Loucy (cell line): ENCODE measurements at regions not wholly inside any gene's neighbourhood (a gene's known extent, or its start where the extent isn't known, plus 50 kb on each side); places are given as distances from the start of the nearest gene placed in this dataset.

Source experiments
- H2AFZ ChIP-seq: fragments of 200-600 bp; sonication (generic); 2 replicates; pipeline ENCODE4 v1.6.0; 2016; ENCODE audit warnings: antibody characterized with exemption, mild to moderate bottlenecking, low read length, moderate library complexity
- H3F3A ChIP-seq: fragments of 200-600 bp; 2 replicates; pipeline ENCODE4 v1.6.0; 2016; ENCODE audit warnings: antibody characterized with exemption, low read depth, mild to moderate bottlenecking
- H3K27me3 ChIP-seq: fragments of 200-600 bp; sonication (generic); 2 replicates; pipeline ENCODE4 v1.6.1; 2014; ENCODE audit warnings: low read length, mild to moderate bottlenecking; ENCODE audit not compliant: insufficient read depth, poor library complexity, severe bottlenecking
- H3K36me3 ChIP-seq: fragments of 200-600 bp; sonication (generic); 2 replicates; pipeline ENCODE4 v1.6.1; 2016; ENCODE audit warnings: low read length; ENCODE audit not compliant: insufficient read depth
- H3K4me1 ChIP-seq: fragments of 200-600 bp; sonication (generic); 2 replicates; pipeline ENCODE4 v1.5.1; 2014; ENCODE audit warnings: low read length, mild to moderate bottlenecking; ENCODE audit not compliant: insufficient read depth, poor library complexity, severe bottlenecking
- H3K4me2 ChIP-seq: fragments of 200-600 bp; sonication (generic); 2 replicates; pipeline ENCODE4 v1.6.0; 2014; ENCODE audit warnings: antibody characterized with exemption, low read length, low read depth, mild to moderate bottlenecking; ENCODE audit not compliant: poor library complexity, severe bottlenecking
- H3K4me3 ChIP-seq: fragments of 200-600 bp; sonication (generic); 2 replicates; pipeline ENCODE4 v1.5.1; 2014; ENCODE audit warnings: low read length, mild to moderate bottlenecking, mixed read lengths; ENCODE audit not compliant: poor library complexity, severe bottlenecking
- H3K79me2 ChIP-seq: fragments of 200-600 bp; sonication (generic); 2 replicates; pipeline ENCODE4 v1.6.1; 2014; ENCODE audit warnings: low read length; ENCODE audit not compliant: insufficient read depth
- H3K9ac ChIP-seq: fragments of 200-600 bp; sonication (generic); 2 replicates; pipeline ENCODE4 v1.6.0; 2014; ENCODE audit warnings: mild to moderate bottlenecking, low read depth, low read length, moderate library complexity; ENCODE audit not compliant: poor library complexity, severe bottlenecking
- H3K9me2 ChIP-seq: fragments of 200-600 bp; sonication (generic); replicated peaks from 2 replicates; pipeline ENCODE4 v1.6.1; 2016; ENCODE audit warnings: low read depth, low read length, mixed read lengths
- H3K9me3 ChIP-seq: fragments of 200-600 bp; sonication (generic); 2 replicates; pipeline ENCODE4 v1.6.1; 2014; ENCODE audit warnings: mild to moderate bottlenecking, antibody characterized with exemption, low read length, low read depth; ENCODE audit not compliant: insufficient read depth
- H4K20me1 ChIP-seq: fragments of 200-600 bp; sonication (generic); 2 replicates; pipeline ENCODE4 v1.6.0; 2014; ENCODE audit warnings: antibody characterized with exemption, low read length, mild to moderate bottlenecking; ENCODE audit not compliant: insufficient read depth, poor library complexity, severe bottlenecking
- CTCF ChIP-seq: fragments of 200-600 bp; sonication (generic); conservative IDR thresholded peaks from 2 replicates; pipeline ENCODE4 v1.5.1; 2014; ENCODE audit warnings: mild to moderate bottlenecking, antibody characterized with exemption, low read length
- EZH2phosphoT487 ChIP-seq: fragments of 200-600 bp; IDR thresholded peaks from 2 replicates; pipeline ENCODE4 v1.6.1; 2018; ENCODE audit warnings: antibody characterized with exemption, mild to moderate bottlenecking, moderate library complexity, borderline replicate concordance

DNA sequence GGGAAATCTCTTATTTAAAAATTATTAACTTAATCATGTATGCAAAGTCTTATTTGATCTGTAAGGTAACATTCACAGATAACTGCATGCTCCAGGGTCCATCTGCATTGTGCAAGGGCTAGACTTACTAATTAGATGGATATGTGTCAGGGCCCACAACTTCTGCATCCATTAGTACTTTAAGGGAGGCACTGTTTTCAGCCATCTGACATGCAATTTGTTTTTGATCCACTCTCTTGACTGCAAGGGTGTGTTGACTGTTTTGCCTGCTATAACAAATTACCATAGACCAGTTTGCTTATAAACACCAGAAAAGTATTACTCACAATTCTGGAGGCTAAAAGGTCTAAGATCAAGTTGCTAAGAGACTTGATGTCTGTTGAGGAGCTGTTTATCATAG, 542.1 kb upstream of the HS3ST1 start:
- Histone ChIP-seq H2AFZ (no peak overlapping the region), H3K36me3 (no peaks in the 10 kb centered on the region), H3K79me2 (no peaks in the 10 kb centered on the region), H4K20me1 (no peaks in the 10 kb centered on the region), H3K9ac (no peak overlapping the region), H3K4me2 (no peak overlapping the region), H3K4me3 (no peak overlapping the region), H3K27me3 (no peaks in the 10 kb centered on the region), H3K4me1 (no peaks in the 10 kb centered on the region), H3K9me2 (no peaks in the 10 kb centered on the region), H3F3A (no peaks in the 10 kb centered on the region), H3K9me3 (no peaks in the 10 kb centered on the region)
- no peak for TF ChIP-seq CTCF
- no peak for TF ChIP-seq EZH2phosphoT487

- Histone ChIP-seq H3K9me2 (no peaks in the 10 kb centered on the region), H3F3A (no peaks in the 10 kb centered on the region), H2AFZ (no peak overlapping the region), H3K27me3 (no peaks in the 10 kb centered on the region), H3K79me2 (no peaks in the 10 kb centered on the region), H3K36me3 (no peaks in the 10 kb centered on the region), H3K4me1 (no peaks in the 10 kb centered on the region), H3K4me2 (no peak overlapping the region), H3K9ac (no peak overlapping the region), H4K20me1 (no peaks in the 10 kb centered on the region), H3K9me3 (no peaks in the 10 kb centered on the region), H3K4me3 (no peak overlapping the region)
- TF ChIP-seq EZH2phosphoT487 (no peak), CTCF (no peak)
These were observed 538.1 kb upstream of the HS3ST1 start for GRCh38 chr4:11966782-11967181.

DNA sequence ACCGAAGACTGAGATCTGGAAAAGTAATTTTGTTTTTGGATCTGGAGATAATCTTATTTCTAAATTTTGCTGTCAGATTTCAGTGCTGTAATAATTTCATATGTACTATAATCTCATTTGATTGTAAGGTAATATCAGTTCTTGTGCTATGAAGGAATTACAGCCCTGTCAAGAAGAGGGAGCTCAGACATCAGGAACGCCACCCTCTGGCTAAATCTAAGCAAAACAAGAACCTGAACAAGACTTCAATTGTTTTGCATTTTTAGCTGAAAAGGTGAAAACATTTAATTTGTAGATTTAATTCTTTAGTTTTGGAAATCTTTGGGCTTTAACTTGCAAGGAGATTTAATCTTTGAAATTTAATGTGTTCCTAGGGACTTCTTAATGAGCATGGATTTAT, 525.4 kb upstream of the HS3ST1 start:
- Histone ChIP-seq H3K36me3 (no peaks in the 10 kb centered on the region), H3K4me2 (no peak overlapping the region), H3K79me2 (no peaks in the 10 kb centered on the region)

More for the DNA sequence above, 525.4 kb upstream of the HS3ST1 start:
- H3F3A ChIP-seq = no peaks in the 10 kb centered on the region
- H3K9me3 ChIP-seq = no peaks in the 10 kb centered on the region
- H3K4me3 ChIP-seq = no peak overlapping the region
- no peaks in the 10 kb centered on the region for H3K9me2 ChIP-seq
- H2AFZ ChIP-seq = no peak overlapping the region
- H3K9ac ChIP-seq = no peak overlapping the region
- H3K4me1 ChIP-seq = no peaks in the 10 kb centered on the region
- TF ChIP-seq EZH2phosphoT487 (no peak), CTCF (peak; percentile 53)
- H3K27me3 ChIP-seq = no peaks in the 10 kb centered on the region
- no peaks in the 10 kb centered on the region for H4K20me1 ChIP-seq
